Ishikawa (cell line): ENCODE measurements at regions not wholly inside any gene's neighbourhood (a gene's known extent, or its start where the extent isn't known, plus 50 kb on each side); places are given as distances from the start of the nearest gene placed in this dataset.

ENCODE experiments used
- CEBPB ChIP-seq: IDR thresholded peaks from 2 replicates; pipeline ENCODE4 v1.6.1; 2012
- EGR1 ChIP-seq: IDR thresholded peaks from 2 replicates; pipeline ENCODE4 v1.6.1; 2012
- EP300 ChIP-seq: IDR thresholded peaks from 2 replicates; pipeline ENCODE4 v1.6.1; 2012; ENCODE audit warnings: borderline replicate concordance
- FOXM1 ChIP-seq: IDR thresholded peaks from 2 replicates; pipeline ENCODE4 v1.6.1; 2012; ENCODE audit warnings: low read depth, borderline replicate concordance
- NFIC ChIP-seq: IDR thresholded peaks from 2 replicates; pipeline ENCODE4 v1.6.1; 2012
- RAD21 ChIP-seq: IDR thresholded peaks from 2 replicates; pipeline ENCODE4 v1.6.1; 2012; ENCODE audit warnings: low read depth
- REST ChIP-seq: IDR thresholded peaks from 2 replicates; pipeline ENCODE4 v1.6.1; 2012; ENCODE audit warnings: low read depth, mild to moderate bottlenecking
- TAF1 ChIP-seq: IDR thresholded peaks from 2 replicates; pipeline ENCODE4 v1.6.1; 2012; ENCODE audit warnings: low read depth, mild to moderate bottlenecking
- TEAD4 ChIP-seq: IDR thresholded peaks from 2 replicates; pipeline ENCODE4 v1.6.1; 2012
- YY1 ChIP-seq: IDR thresholded peaks from 2 replicates; pipeline ENCODE4 v1.6.1; 2012; ENCODE audit warnings: low read depth
- ZBTB7A ChIP-seq: IDR thresholded peaks from 2 replicates; pipeline ENCODE4 v1.6.1; 2012; ENCODE audit warnings: low read depth
- TF ChIP-seq, protein P1 (sequence below): IDR thresholded peaks from 2 replicates; pipeline ENCODE4 v1.6.1; 2012
- TF ChIP-seq, protein P2 (sequence below): IDR thresholded peaks from 2 replicates; pipeline ENCODE4 v1.6.1; 2012

DNA sequence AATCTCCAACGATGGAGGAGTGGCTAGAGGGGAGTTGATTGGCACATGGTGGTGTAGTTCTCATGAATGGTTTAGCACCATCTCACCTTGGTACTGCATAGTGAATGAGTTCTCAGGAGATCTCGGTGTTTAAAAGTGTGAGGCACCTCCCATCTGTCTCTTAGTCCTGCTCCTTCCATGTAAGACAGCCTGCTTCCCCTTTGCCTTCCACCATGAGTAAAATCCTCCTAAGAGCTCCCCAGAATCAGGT is 428.8 kb upstream of the MAF start:
- no peak for TF ChIP-seq TAF1
- TF ChIP-seq, protein P1, sequence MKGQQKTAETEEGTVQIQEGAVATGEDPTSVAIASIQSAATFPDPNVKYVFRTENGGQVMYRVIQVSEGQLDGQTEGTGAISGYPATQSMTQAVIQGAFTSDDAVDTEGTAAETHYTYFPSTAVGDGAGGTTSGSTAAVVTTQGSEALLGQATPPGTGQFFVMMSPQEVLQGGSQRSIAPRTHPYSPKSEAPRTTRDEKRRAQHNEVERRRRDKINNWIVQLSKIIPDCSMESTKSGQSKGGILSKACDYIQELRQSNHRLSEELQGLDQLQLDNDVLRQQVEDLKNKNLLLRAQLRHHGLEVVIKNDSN = no peak
- no peak for TF ChIP-seq EP300
- TF ChIP-seq, protein P2, sequence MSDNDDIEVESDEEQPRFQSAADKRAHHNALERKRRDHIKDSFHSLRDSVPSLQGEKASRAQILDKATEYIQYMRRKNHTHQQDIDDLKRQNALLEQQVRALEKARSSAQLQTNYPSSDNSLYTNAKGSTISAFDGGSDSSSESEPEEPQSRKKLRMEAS = no peak
- TF ChIP-seq EGR1 = no peak
- no peak for TF ChIP-seq REST
- no peak for TF ChIP-seq YY1
- TF ChIP-seq TEAD4 = no peak
- no peak for TF ChIP-seq RAD21
- TF ChIP-seq FOXM1 = no peak
- TF ChIP-seq CEBPB = no peak
- no peak for TF ChIP-seq NFIC
- TF ChIP-seq ZBTB7A = no peak
